ENCODE measurements at regions not wholly inside any gene's neighbourhood (a gene's known extent, or its start where the extent isn't known, plus 50 kb on each side); places are given as distances from the start of the nearest gene placed in this dataset.

- no peak for DNase-seq
Measured at GRCh38 chr1:14474856-14475255, 123.6 kb upstream of the KAZN start.

DNA sequence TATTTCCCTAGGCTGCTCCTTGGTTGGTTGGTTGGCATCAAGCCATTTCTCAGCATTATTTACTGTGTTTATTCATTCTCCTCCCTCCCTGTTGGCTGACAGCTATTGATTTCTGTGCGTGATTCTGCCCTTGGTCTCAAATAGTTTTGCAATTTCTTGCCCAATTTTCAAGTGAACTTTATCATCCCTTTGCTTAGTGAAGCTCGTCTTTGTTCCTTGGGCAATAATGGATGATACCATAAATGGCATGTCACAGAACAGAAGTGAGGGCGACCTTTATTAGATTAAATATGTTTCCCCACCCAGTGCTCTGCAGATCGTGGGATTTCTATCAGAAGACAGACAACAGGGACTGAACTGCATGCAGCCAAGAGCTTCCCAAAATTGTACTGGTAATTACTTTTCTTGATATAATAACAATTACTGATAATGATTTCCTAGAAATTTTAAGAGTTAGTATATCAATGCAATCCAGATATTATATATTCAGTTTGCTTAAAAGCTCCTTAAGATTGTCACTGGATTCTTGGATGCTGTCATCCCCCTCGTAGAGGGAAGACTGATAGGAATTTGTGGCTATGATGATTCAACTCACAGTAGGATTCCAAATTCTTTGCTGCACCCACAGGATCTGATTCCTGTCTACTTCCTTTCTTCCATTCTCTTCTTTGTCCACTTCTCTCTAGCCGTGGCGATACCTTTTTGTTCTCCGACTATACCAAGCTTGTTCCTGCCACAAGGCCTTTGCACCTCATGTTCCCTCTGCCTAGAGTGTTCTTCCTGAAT lies 122.1 kb upstream of the KAZN start:
- no peak for DNase-seq

DNA sequence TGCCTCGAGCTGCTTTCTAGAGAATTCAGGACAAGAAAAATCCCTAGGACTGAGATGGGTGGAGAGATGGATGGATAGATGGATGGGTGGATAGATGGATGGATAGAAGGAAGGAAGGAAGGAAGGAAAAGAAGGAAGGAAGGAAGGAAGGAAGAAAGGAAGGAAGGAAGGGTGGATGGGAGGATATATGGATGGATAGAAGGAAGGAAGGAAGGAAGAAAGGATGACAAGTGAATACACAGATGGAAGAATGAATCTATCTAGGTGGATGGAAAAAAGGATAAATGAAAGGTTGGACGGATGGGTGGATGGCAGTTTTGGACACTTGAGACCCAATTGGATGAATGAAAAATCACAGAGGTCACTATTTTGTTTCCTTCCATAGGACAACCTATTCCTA lies 120.4 kb upstream of the KAZN start:
- DNase-seq: no peak

GRCh38 chr1:14479865-14480264 lies 118.6 kb upstream of the KAZN start:
- DNase-seq: no peak

GRCh38 chr1:14482784-14483450 lies 115.6 kb upstream of the KAZN start:
- DNase-seq: no peak

DNA sequence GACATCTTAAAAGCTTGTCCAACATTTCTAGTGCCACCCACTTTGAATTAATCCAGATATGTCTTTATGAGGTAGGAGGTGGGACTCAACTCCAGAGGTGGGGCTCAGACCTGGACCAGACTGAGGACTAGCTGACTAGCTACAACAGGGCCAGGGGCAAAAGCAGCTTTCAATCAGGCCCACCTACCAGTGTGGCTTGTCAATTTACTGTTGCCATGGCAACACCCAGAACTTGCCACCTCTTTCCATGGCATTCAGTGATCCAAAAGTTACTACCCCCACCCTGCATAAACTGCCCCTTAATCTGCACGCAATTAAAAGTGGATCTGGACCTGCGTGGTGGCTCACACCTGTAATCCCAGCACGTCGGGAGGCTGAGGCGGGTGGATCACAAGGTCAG lies 113.2 kb upstream of the KAZN start:
- no peak for DNase-seq

- no peak for DNase-seq
Measured at GRCh38 chr1:14486401-14487201, 111.9 kb upstream of the KAZN start.

GRCh38 chr1:14487671-14488070 lies 110.8 kb upstream of the KAZN start:
- no peak for DNase-seq

GRCh38 chr1:14494911-14495310 lies 103.6 kb upstream of the KAZN start:
- DNase-seq: no peak

DNA sequence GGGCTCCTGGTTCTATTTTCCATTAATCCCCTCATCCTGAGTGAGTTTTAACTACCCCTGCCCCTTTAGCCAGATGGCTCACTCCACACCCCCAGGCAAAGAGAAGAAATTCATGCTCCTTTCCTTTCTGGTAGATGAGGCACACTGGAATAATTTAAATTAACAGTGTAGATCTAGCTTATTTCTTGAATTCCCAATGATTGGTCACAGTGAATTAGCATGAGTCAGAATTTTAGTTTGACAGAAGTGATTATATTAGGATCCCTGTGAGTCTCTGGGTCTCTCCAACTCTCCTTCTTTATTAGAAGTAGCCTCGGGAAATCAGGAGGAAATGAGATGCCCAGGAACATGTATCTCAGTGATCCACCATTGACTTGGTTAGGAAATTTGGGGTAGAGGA lies 103.1 kb upstream of the KAZN start:
- no peak for DNase-seq

DNA sequence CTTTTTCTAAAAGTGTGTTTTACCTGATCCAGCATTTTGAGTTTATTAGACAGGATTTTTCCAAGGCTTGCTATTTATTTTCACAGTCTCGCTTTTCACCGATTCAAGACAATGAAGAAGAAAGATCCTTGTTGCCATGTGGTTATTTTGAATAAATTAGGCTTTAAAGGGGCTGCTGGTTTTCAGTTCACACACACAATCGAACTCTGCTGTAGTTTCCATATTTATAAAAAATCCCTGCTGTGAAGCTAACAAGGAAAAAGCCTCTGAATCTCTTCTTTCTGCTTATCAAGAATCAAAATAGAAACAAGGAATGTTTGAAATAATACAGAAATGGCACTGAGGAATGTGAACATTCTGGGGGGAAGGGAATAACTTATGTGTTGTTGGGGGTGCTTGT lies 102.5 kb upstream of the KAZN start:
- DNase-seq: no peak

GRCh38 chr1:14498839-14499238 lies 99.6 kb upstream of the KAZN start:
- no peak for DNase-seq

GRCh38 chr1:14499312-14500040 lies 99.0 kb upstream of the KAZN start:
- DNase-seq: no peak

DNA sequence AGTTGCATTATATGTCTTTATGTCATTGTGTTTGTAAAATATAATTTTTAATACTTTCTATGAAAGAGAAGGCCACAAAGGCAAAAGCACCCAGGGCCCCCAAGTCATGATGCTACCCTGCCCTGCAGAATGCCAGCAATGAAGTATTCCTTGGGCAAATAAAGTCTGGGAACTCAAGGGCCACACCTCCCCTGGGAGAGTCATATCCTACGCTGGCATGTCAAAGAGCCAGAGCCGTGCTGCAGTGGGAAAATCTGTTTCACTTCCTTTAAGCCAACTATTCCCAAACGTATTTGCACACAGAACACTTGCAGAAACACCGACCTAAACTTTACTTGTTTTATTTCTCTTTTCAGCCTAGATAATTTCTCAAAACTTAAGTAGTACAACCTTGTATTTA lies 98.4 kb upstream of the KAZN start:
- no peak for DNase-seq

GRCh38 chr1:14500912-14501311 lies 97.6 kb upstream of the KAZN start:
- no peak for DNase-seq

- no peak for DNase-seq
Measured at GRCh38 chr1:14504517-14504916, 94.0 kb upstream of the KAZN start.

- DNase-seq: no peak
Measured at GRCh38 chr1:14506471-14507255, 91.8 kb upstream of the KAZN start.

GRCh38 chr1:14507262-14507661 lies 91.2 kb upstream of the KAZN start:
- no peak for DNase-seq

DNA sequence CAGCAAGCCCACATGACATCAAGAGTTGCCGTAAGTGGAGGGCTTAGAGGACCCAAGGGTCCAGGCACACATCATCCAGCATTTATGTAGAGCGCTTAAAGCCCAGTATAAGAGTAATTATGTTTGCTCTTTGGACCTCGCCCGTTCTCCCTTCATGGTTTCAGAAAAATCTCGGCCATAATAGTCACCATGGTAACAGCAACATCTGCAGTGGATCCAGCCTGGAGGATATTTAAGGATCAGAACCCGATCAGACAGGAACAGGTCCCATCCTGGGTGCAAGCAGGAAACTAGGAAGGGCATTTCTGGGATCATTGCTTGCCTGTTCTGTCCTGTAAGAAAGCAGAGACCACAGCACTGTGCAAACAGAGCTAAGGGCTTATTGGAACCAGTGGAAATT lies 89.9 kb upstream of the KAZN start:
- DNase-seq: no peak

DNA sequence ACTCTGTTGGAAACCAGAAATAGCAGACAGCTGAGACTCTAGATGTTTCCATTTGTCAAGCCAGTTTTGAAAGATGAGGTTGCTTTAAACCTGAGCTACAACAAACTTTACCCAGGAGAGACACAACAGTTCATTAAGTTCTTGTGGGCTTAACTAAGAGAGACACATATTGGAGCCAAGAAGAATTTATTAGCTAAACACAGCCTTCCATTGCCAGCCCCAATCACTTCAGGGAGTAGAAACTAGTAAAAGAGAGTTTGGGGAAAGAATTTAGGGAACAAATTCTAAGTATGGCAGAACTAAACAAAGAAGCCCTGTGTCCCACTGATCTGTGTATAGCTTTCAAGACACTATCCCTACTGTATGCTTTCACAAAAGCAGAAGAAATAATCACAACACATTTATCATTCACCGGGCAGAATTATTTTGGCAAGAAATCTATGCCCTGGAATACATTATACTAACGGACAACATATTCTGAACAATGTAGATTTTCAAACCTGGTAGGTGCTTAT lies 87.3 kb upstream of the KAZN start:
- no peak for DNase-seq

DNA sequence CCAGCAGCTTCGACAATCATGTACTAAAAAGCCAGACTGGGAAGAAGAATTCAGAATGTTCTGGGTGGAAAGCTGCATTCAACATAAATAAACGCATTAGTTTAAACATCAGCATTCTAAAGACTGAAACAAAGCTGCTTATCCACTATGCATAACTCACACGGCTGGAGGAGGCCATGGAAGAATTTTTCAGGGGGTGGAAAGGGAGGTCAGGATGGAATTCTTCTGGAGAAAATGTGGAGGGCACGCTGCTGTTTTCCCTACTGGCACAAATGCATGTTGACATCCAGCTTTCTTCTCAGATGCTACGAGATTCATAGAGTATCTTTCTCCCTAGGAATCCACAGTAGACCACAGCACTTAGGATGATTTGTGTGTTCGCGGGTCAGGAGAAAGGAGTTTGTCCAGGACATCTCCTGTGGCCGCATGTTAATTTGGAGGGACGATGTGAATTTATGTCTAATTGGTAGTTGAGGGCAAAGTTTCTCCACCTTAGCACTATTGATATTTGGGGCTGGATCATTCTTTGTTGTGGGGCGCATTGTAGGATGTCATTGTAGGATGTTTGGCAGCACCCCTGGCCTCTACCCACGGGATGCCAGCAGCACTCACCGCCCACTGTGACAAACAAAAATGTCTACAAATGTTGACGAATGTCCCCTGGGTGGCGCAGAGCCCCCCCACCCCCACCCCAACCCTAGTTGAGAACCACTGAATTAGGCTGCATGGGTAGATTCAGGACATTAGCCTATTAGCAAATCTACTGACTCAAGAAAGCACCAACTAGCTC lies 86.5 kb upstream of the KAZN start:
- DNase-seq: no peak

All from stimulated activated CD4-positive, alpha-beta T cell treated with anti-CD3 and anti-CD28 coated beads, Interleukin-4, amount 100 ng/mL, for 24 hours (primary cell).